SK-N-SH (cell line): ENCODE measurements at regions not wholly inside any gene's neighbourhood (a gene's known extent, or its start where the extent isn't known, plus 50 kb on each side); places are given as distances from the start of the nearest gene placed in this dataset.

ENCODE experiments used
- CTCF ChIA-PET: fragments of 300-600, 350-600 bp; formaldehyde crosslinking; extraction: SDS; loops from one replicate; lab custom pipeline; 2021; lab: Yijun Ruan, JAX
- POLR2A ChIA-PET: fragments of 350-600 bp; sonication (Branson Sonifier 250); formaldehyde crosslinking; extraction: SDS; loops from one replicate; lab custom pipeline; 2020; ENCODE audit warnings: antibody characterized with exemption, inconsistent platforms; lab: Yijun Ruan, JAX
- DNase-seq: peaks from one replicate; pipeline ENCODE4 v3.0.0; 2012
- H2AFZ ChIP-seq: fragments of 200-600 bp; sonication (generic); 2 replicates; pipeline ENCODE4 v1.8.1; 2016; ENCODE audit warnings: antibody characterized with exemption, mild to moderate bottlenecking, low read depth
- H3F3A ChIP-seq: fragments of 200-600 bp; sonication (generic); replicated peaks from 2 replicates; pipeline ENCODE3; 2016; ENCODE audit warnings: antibody characterized with exemption, mild to moderate bottlenecking; ENCODE audit not compliant: insufficient read depth
- H3K27ac ChIP-seq, 2 experiments: fragments of 200-500 bp in 1 of 2; fragments of 200-600 bp in 1 of 2; sonication (Bioruptor generic) in 1 of 2; sonication (generic), shearing (Covaris generic) in 1 of 2; 2 replicates each; pipeline versions ENCODE4 v1.5.1 to v1.6.1; 2014 to 2016; ENCODE audit warnings: low read depth in 2 of 2, inconsistent platforms in 1 of 2, low read length in 1 of 2, mild to moderate bottlenecking in 1 of 2, mixed read lengths in 1 of 2
- H3K27me3 ChIP-seq: fragments of 200-600 bp; sonication (generic), shearing (Covaris generic); 2 replicates; pipeline ENCODE4 v1.6.1; 2016; ENCODE audit warnings: mixed run types; ENCODE audit not compliant: insufficient read depth
- H3K36me3 ChIP-seq, 2 experiments: fragments of 200-500 bp in 1 of 2; fragments of 200-600 bp in 1 of 2; sonication (Bioruptor generic) in 1 of 2; sonication (generic) in 1 of 2; replicated peaks in 1 of 2; 2 replicates each; pipeline versions ENCODE3 to v1.5.1; 2014 to 2016; ENCODE audit warnings: low read length in 1 of 2, mild to moderate bottlenecking in 1 of 2; ENCODE audit not compliant: insufficient read depth in 2 of 2, control insufficient read depth in 1 of 2
- H3K4me1 ChIP-seq, 2 experiments: fragments of 200-500 bp in 1 of 2; fragments of 200-600 bp in 1 of 2; sonication (Bioruptor generic) in 1 of 2; sonication (generic), shearing (Covaris generic) in 1 of 2; 2 replicates each; pipeline versions ENCODE4 v1.5.1 to v1.6.1; 2014 to 2016; ENCODE audit warnings: low read depth in 1 of 2, low read length in 1 of 2, mixed run types in 1 of 2; ENCODE audit not compliant: insufficient read depth in 2 of 2, control insufficient read depth in 1 of 2
- H3K4me2 ChIP-seq: fragments of 200-600 bp; sonication (generic), shearing (Covaris generic); 2 replicates; pipeline ENCODE4 v1.6.1; 2017; ENCODE audit warnings: mixed run types
- H3K4me3 ChIP-seq, 2 experiments: fragments of 200-500 bp in 1 of 2; fragments of 200-600 bp in 1 of 2; sonication (Bioruptor generic) in 1 of 2; sonication (generic), shearing (Covaris generic) in 1 of 2; 2 replicates each; pipeline versions ENCODE4 v1.5.1 to v1.8.1; 2014 to 2016; ENCODE audit warnings: low read depth in 2 of 2, inconsistent platforms in 1 of 2, low read length in 1 of 2, mild to moderate bottlenecking in 1 of 2, mixed read lengths in 1 of 2, moderate library complexity in 1 of 2
- H3K79me2 ChIP-seq: fragments of 200-600 bp; sonication (generic); 2 replicates; pipeline ENCODE4 v1.8.1; 2017; ENCODE audit warnings: mild to moderate bottlenecking; ENCODE audit not compliant: insufficient read depth
- H3K9ac ChIP-seq: fragments of 200-600 bp; sonication (generic); 2 replicates; pipeline ENCODE4 v1.6.1; 2017; ENCODE audit warnings: mixed run types
- H3K9me2 ChIP-seq: fragments of 200-600 bp; sonication (generic); 2 replicates; pipeline ENCODE4 v1.6.1; 2017; ENCODE audit warnings: mixed run types
- H3K9me3 ChIP-seq: fragments of 200-600 bp; sonication (generic); 2 replicates; pipeline ENCODE4 v1.6.1; 2017; ENCODE audit warnings: mixed run types, mild to moderate bottlenecking, moderate library complexity
- H4K20me1 ChIP-seq: fragments of 200-600 bp; sonication (generic); 2 replicates; pipeline ENCODE4 v1.6.1; 2017; ENCODE audit warnings: mild to moderate bottlenecking, mixed run types; ENCODE audit not compliant: insufficient read depth
- CHD2 ChIP-seq: fragments of 150-350 bp; IDR thresholded peaks from 2 replicates; pipeline ENCODE4 v1.6.1; 2018; ENCODE audit warnings: low read length; ENCODE audit not compliant: partially characterized antibody
- ELF1 ChIP-seq: IDR thresholded peaks from 2 replicates; pipeline ENCODE4 v1.4.0; 2012
- EZH2phosphoT487 ChIP-seq: fragments of 200-600 bp; sonication (generic); IDR thresholded peaks from 2 replicates; pipeline ENCODE4 v1.6.1; 2017; ENCODE audit warnings: low read depth, mixed run types, mild to moderate bottlenecking, antibody characterized with exemption, moderate library complexity, borderline replicate concordance
- GATA2 ChIP-seq: sonication (generic); formaldehyde crosslinking; IDR thresholded peaks from 2 replicates; pipeline ENCODE4 v1.5.0; 2020; ENCODE audit warnings: mild to moderate bottlenecking, missing genetic modification reagents
- RAD21 ChIP-seq: IDR thresholded peaks from 2 replicates; pipeline ENCODE4 v1.6.1; 2012; ENCODE audit warnings: mild to moderate bottlenecking, low read length
- RCOR1 ChIP-seq: fragments of 150-350 bp; IDR thresholded peaks from 2 replicates; pipeline ENCODE4 v1.6.1; 2017; ENCODE audit warnings: antibody characterized with exemption, low read length
- RXRA ChIP-seq: IDR thresholded peaks from 2 replicates; pipeline ENCODE4 v1.4.0; 2012; ENCODE audit warnings: low read depth, mild to moderate bottlenecking, borderline replicate concordance
- SIN3A ChIP-seq: IDR thresholded peaks from 2 replicates; pipeline ENCODE4 v1.6.1; 2012; ENCODE audit warnings: low read depth, mild to moderate bottlenecking, low read length, moderate library complexity, borderline replicate concordance
- SMC3 ChIP-seq: IDR thresholded peaks from 2 replicates; pipeline ENCODE4 v1.6.1; 2012; ENCODE audit warnings: low read depth, low read length, improper control_type of control experiment
- TAF1 ChIP-seq: IDR thresholded peaks from 2 replicates; pipeline ENCODE4 v1.6.1; 2012; ENCODE audit warnings: low read depth, mild to moderate bottlenecking, low read length, moderate library complexity, borderline replicate concordance
- WGBS: methylation state at CpG from one replicate; pipeline ENCODE4 v1.1.6; 2017; ENCODE audit warnings: low lambda C conversion rate; 5-methylcytosine and 5-hydroxymethylcytosine counted together
- TF ChIP-seq, protein P1 (sequence below): fragments of 150-350 bp; IDR thresholded peaks from 2 replicates; pipeline ENCODE4 v1.6.1; 2016; ENCODE audit warnings: mild to moderate bottlenecking, low read depth, low read length
- TF ChIP-seq, protein P2 (sequence below): IDR thresholded peaks from 2 replicates; pipeline ENCODE4 v1.4.0; 2012; ENCODE audit warnings: low read depth

DNA sequence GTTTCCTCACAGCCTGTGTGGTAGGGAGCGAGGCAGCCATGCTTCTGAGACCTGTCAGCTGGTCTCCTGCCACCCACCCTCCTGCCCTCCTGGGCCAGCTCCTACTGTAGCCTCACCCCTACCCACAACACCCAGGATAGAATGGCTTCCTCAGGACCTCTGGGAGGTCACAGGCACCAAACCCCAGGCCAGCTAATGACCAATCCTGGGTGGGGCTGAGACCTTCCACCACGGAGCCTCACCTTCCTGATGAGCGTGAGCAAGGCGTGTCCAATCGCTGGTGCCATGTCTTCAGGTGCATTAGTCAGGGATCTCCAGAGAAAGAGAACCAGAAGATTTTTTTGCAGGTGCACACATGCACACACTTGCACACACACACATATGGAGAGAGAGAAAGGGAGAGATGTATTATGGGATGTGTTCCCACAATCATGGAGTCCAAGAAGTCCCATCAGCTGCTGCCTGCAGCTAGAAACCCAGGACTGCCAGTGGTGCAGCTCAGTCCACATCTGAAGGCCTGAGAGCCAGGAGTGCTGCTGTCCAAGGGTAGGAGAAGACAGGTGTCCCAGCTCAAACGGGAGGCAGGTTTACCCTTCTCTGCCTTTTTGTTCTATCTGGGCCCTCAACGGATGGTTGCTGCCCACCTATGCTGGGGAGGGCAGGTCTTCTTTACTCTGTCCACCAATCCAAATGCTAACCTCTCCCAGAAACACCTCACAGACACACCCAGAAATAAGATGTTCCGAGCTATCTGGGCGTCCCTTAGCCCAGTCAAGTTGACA, 70.4 kb upstream of the HDAC4 start:
- Histone ChIP-seq H3K27me3 (no peaks in the 10 kb centered on the region), H3K79me2 (no peaks in the 10 kb centered on the region), H2AFZ (no peak overlapping the region), H3K9ac (no peak overlapping the region), H3K4me3 (no peak overlapping the region), H4K20me1 (no peaks in the 10 kb centered on the region), H3K4me2 (no peak overlapping the region), H3F3A (no peaks in the 10 kb centered on the region), H3K9me2 (no peaks in the 10 kb centered on the region), H3K9me3 (no peaks in the 10 kb centered on the region), H3K4me1 (peaks cover 0 to 5% of the 10 kb centered on the region in 2 experiments; a peak in 1 of 4 replicates), H3K27ac (no peak overlapping the region), H3K36me3 (no peaks in the 10 kb centered on the region)
- ChIA-PET CTCF (no interaction called here), POLR2A (no interaction called here)
- no peak for DNase-seq
- WGBS, result 23% methylated on average over 7 of the region's 9 CpGs
- TF ChIP-seq RXRA, result no peak
- TF ChIP-seq TAF1, result no peak
- TF ChIP-seq, protein P1, sequence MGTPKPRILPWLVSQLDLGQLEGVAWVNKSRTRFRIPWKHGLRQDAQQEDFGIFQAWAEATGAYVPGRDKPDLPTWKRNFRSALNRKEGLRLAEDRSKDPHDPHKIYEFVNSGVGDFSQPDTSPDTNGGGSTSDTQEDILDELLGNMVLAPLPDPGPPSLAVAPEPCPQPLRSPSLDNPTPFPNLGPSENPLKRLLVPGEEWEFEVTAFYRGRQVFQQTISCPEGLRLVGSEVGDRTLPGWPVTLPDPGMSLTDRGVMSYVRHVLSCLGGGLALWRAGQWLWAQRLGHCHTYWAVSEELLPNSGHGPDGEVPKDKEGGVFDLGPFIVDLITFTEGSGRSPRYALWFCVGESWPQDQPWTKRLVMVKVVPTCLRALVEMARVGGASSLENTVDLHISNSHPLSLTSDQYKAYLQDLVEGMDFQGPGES, result no peak
- TF ChIP-seq, protein P2, sequence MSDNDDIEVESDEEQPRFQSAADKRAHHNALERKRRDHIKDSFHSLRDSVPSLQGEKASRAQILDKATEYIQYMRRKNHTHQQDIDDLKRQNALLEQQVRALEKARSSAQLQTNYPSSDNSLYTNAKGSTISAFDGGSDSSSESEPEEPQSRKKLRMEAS, result no peak

DNA sequence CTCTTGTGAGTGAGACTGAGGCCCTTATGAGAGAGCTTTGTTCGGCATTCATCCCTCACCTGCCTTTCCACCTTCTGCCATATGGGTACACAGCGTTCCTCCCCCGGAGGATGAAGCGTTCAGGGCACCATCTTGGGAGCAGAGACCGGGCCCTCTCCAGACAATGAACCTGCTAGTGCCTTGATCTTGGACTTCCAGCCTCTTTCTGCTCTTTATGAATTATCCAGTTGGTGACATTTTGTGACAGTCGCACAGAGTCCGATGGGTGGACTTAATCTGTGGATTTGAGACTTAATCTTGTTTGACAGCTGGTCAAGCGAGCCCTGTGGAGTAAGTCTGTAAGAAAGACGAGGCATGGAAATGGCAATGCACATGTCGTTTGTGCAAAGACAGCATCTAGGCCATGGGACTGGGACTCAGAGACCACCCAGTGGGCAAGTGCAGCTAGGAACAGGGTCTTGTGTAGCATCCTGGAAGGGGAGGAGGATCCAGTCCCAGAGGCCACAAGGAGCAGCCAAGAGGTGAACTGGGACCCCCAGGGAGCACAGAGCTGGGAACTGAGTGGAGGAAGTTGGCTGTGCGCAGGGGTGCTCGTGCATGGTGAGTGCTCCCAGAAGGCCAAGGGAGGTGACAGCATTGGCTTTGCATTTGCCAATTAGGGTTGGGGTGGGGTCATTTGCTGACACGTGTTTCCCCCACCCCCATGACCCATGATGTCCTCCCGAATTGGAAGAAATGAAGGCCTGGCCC, 69.5 kb upstream of the HDAC4 start:
- no peak for DNase-seq
- ChIA-PET CTCF (no interaction called here), POLR2A (no interaction called here)
- no peak overlapping the region for H3K27ac ChIP-seq
- no peak overlapping the region for H3K4me2 ChIP-seq
- no peaks in the 10 kb centered on the region for H3K36me3 ChIP-seq
- no peaks in the 10 kb centered on the region for H3K79me2 ChIP-seq
- H3F3A ChIP-seq, result no peaks in the 10 kb centered on the region
- H2AFZ ChIP-seq, result no peak overlapping the region
- H3K27me3 ChIP-seq, result no peaks in the 10 kb centered on the region
- H3K9me3 ChIP-seq, result no peaks in the 10 kb centered on the region
- H3K9me2 ChIP-seq, result no peaks in the 10 kb centered on the region
- WGBS, result 27% methylated on average over 12 of the region's 14 CpGs
- H4K20me1 ChIP-seq, result no peaks in the 10 kb centered on the region
- H3K4me3 ChIP-seq, result no peak overlapping the region
- no peak overlapping the region for H3K9ac ChIP-seq
- peaks cover 0 to 12% of the 10 kb centered on the region in 2 experiments; a peak in 1 of 4 replicates for H3K4me1 ChIP-seq
- no peak for TF ChIP-seq EZH2phosphoT487
- TF ChIP-seq SIN3A, result no peak
- no peak for TF ChIP-seq TAF1
- no peak for TF ChIP-seq ELF1
- no peak for TF ChIP-seq CHD2
- TF ChIP-seq RAD21, result no peak
- no peak for TF ChIP-seq RCOR1
- TF ChIP-seq SMC3, result no peak
- TF ChIP-seq GATA2 (CRISPR knock-in tag), result no peak
